ENCODE measurements at regions not wholly inside any gene's neighbourhood (a gene's known extent, or its start where the extent isn't known, plus 50 kb on each side); places are given as distances from the start of the nearest gene placed in this dataset.

- no peak for TF ChIP-seq FOXA2 (IDR thresholded peaks at IDR 0.05)
- no peak for TF ChIP-seq NR2F2 (IDR thresholded peaks at IDR 0.05)
- no peak for TF ChIP-seq ZBTB33 (IDR thresholded peaks at IDR 0.05)
- TF ChIP-seq RXRA (IDR thresholded peaks at IDR 0.05), result no peak
- WGBS, result 77% methylated on average over 1 of the region's 1 CpG
- Histone ChIP-seq H3K27me3 (ENCODE audit: control insufficient read depth in 4 of 4, insufficient read depth in 4 of 4, low read length in 3 of 4) (no peaks in the 10 kb centered on the region), H3K9ac (ENCODE audit: low read depth in 1 of 2, low read length in 2 of 2) (no peak overlapping the region), H3K27ac (ENCODE audit: low read depth in 1 of 2, low read length in 2 of 2) (no peak overlapping the region), H3K4me3 (ENCODE audit: low read depth in 1 of 3, low read length in 3 of 3) (no peak overlapping the region), H3K4me1 (ENCODE audit: control insufficient read depth in 4 of 4, insufficient read depth in 4 of 4, low read length in 3 of 4) (no peaks in the 10 kb centered on the region), H3K36me3 (ENCODE audit: control insufficient read depth in 4 of 4, insufficient read depth in 3 of 4, low read depth in 1 of 4, low read length in 3 of 4) (no peaks in the 10 kb centered on the region), H3K9me3 (ENCODE audit: control insufficient read depth in 4 of 4, low read length in 3 of 4) (no peaks in the 10 kb centered on the region)
- DNase-seq (ENCODE audit: low spot score), result no peak
These were observed 247.7 kb downstream of the ATP23 start for GRCh38 chr12:58189030-58189429.

DNA sequence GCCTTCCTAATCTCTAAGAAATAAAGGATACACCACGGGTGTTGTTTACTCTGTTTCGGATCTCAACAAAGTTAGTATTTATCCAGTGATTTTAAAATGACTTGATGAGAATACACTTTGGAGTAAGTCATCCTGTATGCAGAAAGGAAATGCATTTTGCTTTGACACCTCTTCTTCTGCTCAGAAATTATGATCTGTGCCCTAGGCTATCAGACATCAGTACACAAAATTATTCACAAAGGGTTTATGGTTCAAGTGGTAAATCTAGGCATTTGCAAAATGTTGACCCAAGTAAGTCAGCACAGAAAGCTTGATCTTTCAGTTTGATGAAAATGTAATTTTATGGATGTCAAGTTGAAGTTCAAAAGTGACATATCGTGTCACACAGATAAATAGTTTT is 248.5 kb downstream of the ATP23 start:
- Histone ChIP-seq H3K36me3 (ENCODE audit: control insufficient read depth in 4 of 4, insufficient read depth in 3 of 4, low read depth in 1 of 4, low read length in 3 of 4) (no peaks in the 10 kb centered on the region), H3K9ac (ENCODE audit: low read depth in 1 of 2, low read length in 2 of 2) (no peak overlapping the region), H3K27ac (ENCODE audit: low read depth in 1 of 2, low read length in 2 of 2) (no peak overlapping the region), H3K9me3 (ENCODE audit: control insufficient read depth in 4 of 4, low read length in 3 of 4) (no peaks in the 10 kb centered on the region), H3K4me3 (ENCODE audit: low read depth in 1 of 3, low read length in 3 of 3) (no peak overlapping the region), H3K4me1 (ENCODE audit: control insufficient read depth in 4 of 4, insufficient read depth in 4 of 4, low read length in 3 of 4) (no peaks in the 10 kb centered on the region), H3K27me3 (ENCODE audit: control insufficient read depth in 4 of 4, insufficient read depth in 4 of 4, low read length in 3 of 4) (no peaks in the 10 kb centered on the region)
- TF ChIP-seq HNF4G (IDR thresholded peaks at IDR 0.05) (no peak), CTCF (IDR thresholded peaks at IDR 0.05; ENCODE audit: low read depth, low read length, missing input control) (no peak), EGR1 (IDR thresholded peaks at IDR 0.05; ENCODE audit: low read depth in 2 of 2) (no peak), SP1 (IDR thresholded peaks at IDR 0.05) (no peak), HNF4A (conservative IDR thresholded peaks at IDR 0.05) (no peak), JUND (IDR thresholded peaks at IDR 0.05) (no peak)
- no peak for DNase-seq (ENCODE audit: low spot score)
- 72% methylated on average over 3 of the region's 3 CpGs for WGBS

DNA sequence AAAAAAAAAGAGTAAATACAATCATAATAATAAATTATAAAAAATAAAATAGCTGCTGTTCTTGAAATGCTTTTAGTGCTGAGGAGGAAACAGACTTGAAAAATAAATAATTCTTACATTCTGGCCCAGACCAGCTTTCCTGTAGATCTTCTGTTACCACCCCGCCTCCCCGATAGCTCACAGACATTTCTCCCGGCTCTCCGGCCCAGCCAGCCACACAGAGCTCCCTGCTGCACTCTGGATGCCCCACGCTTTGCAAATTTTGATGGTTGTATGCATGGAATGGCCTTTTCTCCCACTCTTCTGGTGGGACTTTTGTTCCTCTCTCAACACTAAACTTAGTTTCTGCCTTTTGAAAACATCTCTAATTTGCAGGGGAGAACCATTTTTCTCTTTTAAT is 249.3 kb downstream of the ATP23 start:
- no peak overlapping the region for H3K4me3 ChIP-seq (ENCODE audit: low read depth in 1 of 3, low read length in 3 of 3)
- no peak for DNase-seq (ENCODE audit: low spot score)
- WGBS, result 68% methylated on average over 5 of the region's 5 CpGs
- H3K27ac ChIP-seq (ENCODE audit: low read depth in 1 of 2, low read length in 2 of 2), result no peak overlapping the region
- no peaks in the 10 kb centered on the region for H3K9me3 ChIP-seq (ENCODE audit: control insufficient read depth in 4 of 4, low read length in 3 of 4)
- H3K4me1 ChIP-seq (ENCODE audit: control insufficient read depth in 4 of 4, insufficient read depth in 4 of 4, low read length in 3 of 4), result no peaks in the 10 kb centered on the region
- no peaks in the 10 kb centered on the region for H3K36me3 ChIP-seq (ENCODE audit: control insufficient read depth in 4 of 4, insufficient read depth in 3 of 4, low read depth in 1 of 4, low read length in 3 of 4)
- no peaks in the 10 kb centered on the region for H3K27me3 ChIP-seq (ENCODE audit: control insufficient read depth in 4 of 4, insufficient read depth in 4 of 4, low read length in 3 of 4)
- H3K9ac ChIP-seq (ENCODE audit: low read depth in 1 of 2, low read length in 2 of 2), result no peak overlapping the region
- TF ChIP-seq, protein P1, sequence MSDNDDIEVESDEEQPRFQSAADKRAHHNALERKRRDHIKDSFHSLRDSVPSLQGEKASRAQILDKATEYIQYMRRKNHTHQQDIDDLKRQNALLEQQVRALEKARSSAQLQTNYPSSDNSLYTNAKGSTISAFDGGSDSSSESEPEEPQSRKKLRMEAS (IDR thresholded peaks at IDR 0.05), result no peak
- TF ChIP-seq FOXA2 (IDR thresholded peaks at IDR 0.05) (no peak), YY1 (IDR thresholded peaks at IDR 0.05) (no peak), CTCF (IDR thresholded peaks at IDR 0.05; ENCODE audit: low read depth, low read length, missing input control) (no peak), NR2F2 (IDR thresholded peaks at IDR 0.05) (no peak), RXRA (IDR thresholded peaks at IDR 0.05) (no peak), TAF1 (conservative IDR thresholded peaks at IDR 0.05) (no peak), HNF4A (conservative IDR thresholded peaks at IDR 0.05) (no peak), ZBTB33 (IDR thresholded peaks at IDR 0.05) (no peak), REST (IDR thresholded peaks at IDR 0.05) (no peak), HNF4G (IDR thresholded peaks at IDR 0.05) (no peak), GABPA (IDR thresholded peaks at IDR 0.05 in 1 of 2, conservative IDR thresholded peaks at IDR 0.05 in 1 of 2) (no peak), EGR1 (IDR thresholded peaks at IDR 0.05; ENCODE audit: low read depth in 2 of 2) (no peak), RAD21 (IDR thresholded peaks at IDR 0.05) (no peak)

All from liver (tissue), 8 donors.